Muscle of back (tissue), 3 donors: ENCODE measurements at regions not wholly inside any gene's neighbourhood (a gene's known extent, or its start where the extent isn't known, plus 50 kb on each side); places are given as distances from the start of the nearest gene placed in this dataset.
A peak's percentile ranks its signal among the peaks of the same experiment; 100 is the strongest.

ENCODE experiments used
- DNase-seq, 3 donors: peaks; one replicate each; pipeline versions ENCODE4 v3.0.0 to v3.0.0-alpha.2; 2013

DNA sequence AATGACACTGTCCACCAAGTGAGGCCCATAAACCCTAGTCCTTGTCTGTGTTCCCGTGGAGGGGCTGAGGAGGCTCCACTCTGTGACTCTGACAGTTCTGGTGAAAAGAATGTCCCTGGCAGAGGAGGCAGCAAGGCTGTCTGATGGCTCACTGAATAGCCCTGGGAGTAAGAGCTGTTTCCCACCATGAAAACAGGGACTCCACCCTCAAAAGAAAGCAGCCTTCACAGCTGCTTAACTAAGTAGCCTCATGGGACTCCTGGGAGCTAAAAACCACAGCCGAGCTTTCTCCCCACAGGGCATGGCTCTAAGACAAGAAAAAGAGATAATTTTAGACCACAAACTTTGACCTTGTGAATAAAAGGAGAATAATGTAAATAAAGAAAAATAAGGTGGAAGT lies 135.1 kb upstream of the FRY start:
- peak in 1 of 3 donors; percentile 60 for DNase-seq

DNA sequence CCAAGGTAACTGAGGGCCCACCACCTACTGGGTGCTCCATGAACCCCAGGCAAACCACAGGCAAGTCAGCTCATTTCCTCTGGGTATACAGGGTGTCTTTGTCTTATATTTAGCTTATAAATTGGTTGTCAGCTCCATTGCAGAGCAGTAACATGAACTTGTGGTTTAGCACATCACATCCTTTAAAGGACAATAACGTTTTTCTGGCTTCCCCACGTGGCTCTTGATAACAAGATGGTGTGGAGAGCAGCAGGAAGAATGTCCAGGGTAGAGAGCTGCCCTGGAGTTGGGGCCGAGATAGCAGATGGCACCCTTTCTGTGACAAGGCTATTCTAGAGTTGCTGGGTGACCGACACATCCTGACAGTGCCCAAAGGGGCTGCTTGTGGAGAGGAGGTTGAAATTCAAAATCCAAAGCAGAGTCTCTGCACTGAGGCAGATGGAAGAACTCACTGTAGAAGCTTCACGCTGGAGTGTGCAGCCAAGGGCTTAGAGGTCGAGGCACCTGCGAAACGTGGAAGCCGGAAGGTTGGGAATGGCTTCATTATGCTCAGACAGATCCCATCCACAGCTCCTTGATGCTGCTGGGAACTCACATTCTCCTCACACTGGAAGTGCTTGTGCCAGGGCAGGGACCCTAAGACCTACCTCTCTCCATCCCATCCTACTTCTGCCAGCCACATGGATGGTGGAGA lies 133.0 kb upstream of the FRY start:
- no peak for DNase-seq

DNA sequence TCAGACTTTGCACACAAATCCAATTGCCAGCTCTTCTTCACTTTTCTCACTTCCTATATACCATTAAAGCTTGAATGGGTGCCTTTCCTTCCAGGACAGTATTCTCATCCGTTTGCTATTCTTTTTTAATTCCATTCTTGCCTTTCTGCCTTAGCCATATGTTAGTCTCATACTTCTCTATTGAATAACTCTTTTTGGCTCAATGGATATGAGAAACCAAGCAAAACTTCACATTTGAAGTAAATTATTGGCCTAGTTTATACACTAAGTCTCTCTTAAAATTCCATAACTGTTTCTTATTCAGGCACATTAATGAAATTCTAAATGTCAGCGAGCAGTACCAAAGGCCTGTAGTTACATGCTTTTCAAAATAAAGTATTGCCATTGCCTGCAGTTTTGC lies 129.6 kb upstream of the FRY start:
- no peak for DNase-seq

DNA sequence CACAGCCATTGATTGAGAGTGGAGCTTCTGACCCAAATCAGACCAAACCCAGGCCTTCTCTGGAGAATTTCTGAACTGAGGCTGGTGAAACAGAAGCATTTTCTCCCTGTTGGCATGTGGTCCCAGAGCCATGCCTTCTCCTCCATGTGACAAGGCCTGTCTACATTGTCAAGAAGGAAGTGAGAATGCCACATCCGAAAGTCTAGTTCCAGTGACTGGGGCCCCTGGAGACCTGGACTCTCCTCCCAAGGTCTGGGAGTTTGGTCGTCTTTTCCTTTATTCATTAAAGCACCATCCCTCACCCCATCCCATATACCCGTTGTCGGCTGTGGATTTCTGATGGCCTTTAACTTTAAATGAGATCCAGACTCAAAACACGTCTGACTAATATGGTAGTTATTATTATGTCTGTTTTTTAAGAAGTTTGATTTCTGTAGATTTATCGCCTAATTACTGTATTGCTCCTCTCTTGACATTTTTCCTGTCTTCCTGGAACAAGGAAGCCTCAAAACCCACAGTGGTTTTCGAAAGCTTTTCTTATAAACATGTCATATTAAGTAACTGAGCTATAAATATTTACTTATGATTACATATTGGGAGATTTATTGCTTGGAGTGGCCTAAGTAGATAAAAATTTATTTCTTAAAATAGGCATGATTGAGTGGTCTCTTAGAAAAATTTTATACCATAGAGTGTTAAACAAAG lies 128.3 kb upstream of the FRY start:
- no peak for DNase-seq

DNA sequence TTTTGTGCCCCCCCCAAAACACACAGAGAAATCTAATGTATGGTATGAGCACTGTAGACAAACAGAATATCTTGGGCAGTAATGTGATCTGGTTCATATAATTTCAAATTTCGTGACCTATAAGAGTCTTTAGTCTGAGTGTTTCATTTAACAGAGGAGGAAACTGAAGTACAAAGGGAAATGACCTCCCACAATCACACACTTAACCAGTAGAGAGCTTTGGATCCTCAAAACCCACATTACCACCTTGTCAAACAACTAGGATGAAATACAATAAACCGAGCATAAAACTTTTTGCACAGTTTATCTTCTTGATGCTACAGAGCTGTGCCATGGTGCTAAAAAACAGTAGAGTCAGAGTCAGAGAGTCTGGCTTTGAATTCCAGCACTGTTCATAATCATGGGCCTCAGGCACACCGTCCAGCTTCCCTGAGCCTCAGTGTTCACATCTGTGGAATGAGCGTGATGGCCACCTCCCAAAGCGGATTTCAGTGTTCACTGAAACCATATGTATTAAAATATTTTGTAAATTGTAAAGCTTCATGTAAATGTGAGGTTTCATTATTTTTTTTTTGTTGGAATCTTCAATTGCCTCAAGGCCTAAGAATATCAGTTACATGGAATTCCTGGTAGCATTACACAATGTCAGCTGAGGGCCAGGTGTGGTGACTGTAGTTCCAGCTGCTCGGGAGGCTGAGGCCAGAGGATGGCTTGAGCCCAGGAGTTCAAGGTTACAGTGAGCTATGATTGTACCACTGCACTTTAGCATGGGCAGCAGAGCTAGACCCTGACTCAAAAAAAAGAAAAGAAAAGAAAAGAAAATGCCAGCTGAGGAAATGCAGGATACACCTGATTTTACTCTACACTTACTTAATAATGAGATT lies 126.4 kb upstream of the FRY start:
- no peak for DNase-seq

DNA sequence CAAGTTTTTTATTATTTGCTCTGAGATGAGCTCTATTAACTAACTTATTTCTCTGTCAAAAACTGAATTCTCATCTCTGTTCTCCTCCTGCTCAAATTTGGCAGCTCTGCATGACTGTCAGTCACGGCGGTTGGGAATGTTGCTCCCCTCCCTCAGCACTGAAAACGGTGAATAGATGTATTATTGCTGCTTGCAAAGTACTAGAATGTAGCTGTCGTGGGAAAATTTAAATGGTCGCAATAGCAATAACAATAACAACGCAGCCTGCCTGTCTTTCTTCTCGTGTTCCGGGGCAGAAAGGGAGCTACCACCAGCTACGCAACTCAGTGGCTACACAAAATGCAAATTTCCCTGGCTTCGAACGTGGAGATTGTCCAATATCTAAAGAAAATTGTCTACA lies 125.6 kb upstream of the FRY start:
- DNase-seq = no peak

DNA sequence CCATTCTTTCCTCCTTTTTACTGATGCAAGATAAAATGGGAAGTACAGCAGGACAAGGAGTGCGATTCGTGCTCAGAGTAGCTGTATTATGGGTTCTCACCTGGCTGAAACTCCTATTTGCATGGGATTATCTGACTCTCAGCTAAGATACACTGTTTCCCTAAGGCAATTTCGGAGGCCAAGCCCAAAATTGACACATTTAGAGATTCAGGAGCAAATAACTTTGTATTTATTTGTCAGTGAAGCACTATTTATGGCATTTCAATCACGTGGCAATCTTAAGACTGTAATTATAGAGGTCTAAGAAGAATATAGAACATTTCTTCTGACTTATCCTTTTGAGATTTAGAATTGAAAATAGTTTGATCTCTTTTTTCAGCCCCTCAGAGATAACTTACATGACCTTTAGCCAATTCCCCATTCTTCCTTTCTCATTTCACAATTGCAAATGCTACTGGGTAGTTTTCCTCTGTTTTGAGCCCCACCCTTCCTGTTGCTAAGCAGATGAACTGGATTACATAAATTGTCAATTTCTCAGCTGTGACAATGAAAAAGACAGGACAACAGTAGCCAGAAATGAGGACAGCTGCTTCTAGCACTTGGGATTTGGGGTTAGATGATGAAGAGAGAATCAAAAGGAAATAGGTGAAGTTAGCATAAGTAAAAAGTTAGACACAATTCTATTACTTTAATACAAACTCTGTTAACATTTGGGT lies 122.7 kb upstream of the FRY start:
- DNase-seq = peak in 2 of 3 donors; percentile 26 to 63

DNA sequence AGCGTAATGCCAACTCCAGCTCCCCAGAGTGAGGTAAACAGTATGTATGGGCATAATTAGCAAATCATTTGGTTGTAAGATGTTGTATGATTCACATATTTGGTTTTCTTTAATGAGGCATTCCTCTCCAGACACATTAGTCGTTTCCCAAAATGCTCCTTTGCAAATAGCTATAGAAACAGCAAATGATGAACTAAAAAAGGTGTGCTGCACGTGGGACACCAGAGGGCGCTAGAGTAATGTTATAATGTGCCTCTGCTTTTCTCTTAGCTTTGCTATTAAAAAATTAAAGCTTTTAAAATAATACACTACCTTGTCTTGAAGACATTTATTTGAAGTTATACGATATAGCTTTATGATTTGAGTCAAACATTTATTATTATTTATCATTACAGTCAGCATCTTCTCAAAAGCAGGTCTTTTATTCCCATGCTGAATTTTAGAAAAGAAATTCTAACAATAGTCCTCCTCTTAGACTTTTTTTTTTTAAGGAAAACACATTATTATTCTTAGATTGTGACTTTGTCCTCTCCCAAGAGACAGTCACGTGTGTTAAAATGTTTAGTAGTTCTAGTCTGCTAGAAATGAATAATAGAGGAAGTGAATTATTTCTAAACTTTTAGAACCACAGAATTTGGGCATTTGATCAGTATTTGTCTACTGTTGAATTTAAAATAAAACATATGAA lies 121.6 kb upstream of the FRY start:
- DNase-seq = peak; percentile 67 to 84 (median 81)

DNA sequence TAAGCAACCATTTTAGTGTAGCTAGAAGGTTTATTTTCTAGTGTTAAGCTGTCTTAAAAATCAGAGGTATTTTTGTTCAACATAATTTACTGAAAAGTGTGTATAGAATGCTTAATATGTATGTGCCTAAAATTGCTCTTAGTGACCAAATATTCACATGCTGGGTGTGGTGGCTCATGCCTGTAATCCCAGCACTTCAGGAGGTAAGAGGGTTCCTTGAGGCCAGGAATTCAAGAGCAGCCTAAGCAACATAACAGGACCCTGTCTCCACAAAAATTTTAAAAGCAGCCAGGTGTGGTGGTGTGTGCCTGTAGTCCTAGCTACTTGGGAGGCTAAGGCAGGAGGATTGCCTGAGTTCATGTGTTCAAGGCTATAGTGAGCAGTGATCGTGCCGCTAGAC lies 120.9 kb upstream of the FRY start:
- no peak for DNase-seq

DNA sequence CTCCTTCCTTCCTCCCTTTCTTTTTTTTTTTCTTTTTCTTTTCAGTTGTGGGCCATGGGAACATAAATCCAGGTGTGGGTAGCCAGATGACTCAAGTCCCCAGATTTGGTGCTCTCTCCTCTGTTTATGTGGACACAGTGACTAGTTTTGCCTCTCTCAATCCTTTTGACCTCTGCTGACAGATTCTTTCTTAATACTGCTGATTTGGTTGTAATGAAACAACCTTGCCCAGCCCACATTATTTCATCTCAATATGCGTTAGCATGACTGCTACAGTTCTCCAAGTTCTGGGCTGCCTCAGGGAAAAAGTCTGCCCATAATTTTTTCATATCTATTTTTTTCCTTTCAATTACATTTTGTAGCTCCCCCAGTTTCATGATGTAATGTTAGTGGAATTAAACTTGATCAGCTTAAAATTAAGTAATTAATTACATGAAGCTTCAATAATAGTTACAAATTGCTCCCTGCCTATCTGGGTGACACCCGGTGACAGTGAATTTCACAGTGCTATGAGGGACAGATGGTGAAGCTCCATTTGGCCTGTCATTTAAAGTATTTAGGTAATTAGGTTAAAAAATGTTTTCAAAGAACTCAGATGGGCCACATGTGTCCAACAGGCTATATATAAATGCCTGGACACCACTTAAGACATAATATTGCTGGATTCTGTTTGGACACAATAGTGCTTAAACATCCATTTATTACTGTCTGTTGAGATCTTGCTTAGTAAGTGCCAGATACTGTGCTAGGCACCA lies 118.8 kb upstream of the FRY start:
- DNase-seq = no peak

DNA sequence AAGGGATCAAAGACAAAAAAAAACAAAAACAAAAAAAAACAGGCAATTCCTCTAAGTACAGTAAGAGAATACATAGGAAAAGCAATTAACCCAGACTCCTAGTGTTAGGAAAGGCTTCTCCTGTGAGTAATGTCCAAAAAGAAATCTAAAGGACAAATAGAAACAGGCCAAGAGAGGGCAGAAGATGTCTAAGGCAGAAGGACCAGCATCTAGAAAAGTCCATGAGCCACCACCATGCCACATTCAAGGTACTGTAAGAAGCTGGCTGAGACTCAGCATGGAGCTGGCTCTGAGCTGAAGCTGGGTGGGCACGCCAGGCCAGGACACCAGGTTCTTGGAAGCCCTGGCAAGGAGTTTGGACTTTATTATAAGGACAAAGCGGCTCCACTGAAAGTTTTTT lies 118.1 kb upstream of the FRY start:
- DNase-seq = no peak

DNA sequence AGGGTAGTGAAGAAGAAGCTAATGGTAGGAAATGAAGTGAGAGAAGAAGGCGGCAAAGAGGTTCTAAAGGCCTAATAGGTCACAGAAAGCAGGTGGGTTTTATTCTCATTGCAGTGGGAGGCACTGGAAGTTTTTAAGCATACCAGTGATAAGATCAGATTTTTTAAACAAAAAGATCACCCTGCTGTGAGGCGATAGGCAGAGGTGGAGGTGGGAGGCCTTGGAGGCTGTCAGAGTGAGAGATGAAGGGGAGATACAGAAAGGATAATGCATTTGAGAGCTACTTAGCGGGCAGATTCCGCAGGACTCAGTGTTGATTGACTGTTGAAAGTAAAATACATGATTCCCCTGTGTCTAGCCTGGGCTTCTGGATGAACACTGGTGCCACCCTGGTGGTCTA lies 116.7 kb upstream of the FRY start:
- no peak for DNase-seq

DNA sequence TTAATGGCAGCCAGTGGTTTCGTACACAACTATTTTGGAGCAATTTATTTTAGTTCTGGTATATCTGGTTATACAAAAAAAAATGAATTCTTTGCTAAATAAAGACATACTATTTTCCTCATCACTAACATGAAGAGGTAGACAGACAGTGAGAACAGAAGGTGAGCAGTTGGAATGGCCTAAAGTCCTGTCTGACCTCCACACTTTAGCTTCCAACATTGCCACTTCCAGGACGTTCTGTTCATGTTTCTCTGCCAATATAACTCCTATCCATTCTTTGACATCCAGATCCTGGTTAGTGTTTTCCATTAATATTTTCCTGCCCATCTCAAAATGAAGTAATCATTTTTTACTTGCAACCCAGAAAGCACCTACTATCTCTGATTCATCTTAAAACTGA lies 112.9 kb upstream of the FRY start:
- no peak for DNase-seq

DNA sequence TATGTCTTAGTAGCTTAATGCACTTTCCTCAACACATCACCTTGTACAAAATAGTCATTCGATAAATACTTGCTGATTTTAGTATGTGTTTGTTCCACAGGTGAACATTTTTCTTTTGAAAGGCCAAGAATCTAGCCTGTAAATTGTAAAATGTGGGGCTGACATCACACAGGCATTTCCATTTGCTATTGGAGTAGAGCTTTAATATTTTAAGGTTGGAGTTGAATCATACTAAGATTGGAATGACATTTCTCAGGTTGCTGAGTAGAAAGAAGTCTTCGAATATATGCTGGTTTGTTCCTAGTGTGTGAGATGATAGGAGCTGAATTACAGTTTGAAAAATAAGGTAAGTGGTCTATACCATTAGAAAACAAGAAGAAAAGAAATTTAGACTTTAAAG lies 112.3 kb upstream of the FRY start:
- no peak for DNase-seq

DNA sequence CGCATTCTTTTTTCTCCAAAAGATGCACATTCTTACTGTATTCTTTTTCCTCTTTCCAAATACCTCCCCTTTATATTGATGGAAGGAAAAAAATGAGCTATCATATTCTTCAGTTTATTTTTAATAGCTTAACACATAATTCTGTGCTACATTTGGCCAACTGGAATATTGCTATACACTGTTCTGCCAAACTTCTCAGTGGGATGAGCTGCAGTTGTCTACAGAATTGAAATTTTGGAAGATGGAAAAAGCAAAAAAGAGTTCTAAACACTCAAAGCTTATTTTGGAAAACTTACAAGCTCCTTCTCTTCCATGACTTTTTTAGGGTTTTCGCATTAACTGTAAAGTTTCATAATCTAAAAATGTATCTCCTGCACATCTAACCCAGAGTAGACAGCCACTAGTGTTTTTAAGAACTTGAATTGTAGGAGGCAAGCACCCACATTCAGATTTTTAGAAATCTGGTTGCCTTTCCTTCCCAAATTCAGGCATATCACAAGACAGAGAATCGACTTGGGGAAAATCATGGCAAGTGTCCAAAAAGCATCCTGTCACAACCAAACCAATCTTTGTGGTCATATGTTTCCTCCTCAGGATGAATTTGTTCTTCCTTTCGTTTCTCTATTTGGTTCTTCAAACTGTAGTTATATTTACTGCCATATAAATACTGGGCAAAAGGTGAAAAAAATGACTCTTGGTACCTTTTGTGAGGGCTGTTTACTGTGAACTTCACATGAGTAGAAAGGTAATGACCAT lies 111.4 kb upstream of the FRY start:
- peak; percentile 14 to 44 (median 27) for DNase-seq

DNA sequence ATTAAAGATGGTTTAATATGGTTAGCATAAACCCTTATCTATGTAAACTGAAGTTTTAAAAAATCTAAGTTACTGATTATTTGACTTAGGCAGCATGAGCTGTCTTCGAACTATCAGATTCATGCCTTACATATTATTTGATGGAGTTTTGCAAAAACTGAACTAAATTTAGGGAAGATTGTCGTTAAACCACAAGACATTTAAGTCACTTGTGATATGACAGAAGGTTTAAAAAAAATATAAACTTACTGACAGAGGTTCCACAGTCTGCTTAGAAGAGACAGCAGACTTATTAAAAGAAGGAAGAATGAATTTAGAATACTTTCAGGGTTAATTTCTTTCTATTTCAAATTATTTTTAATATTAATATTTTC lies 110.9 kb upstream of the FRY start:
- DNase-seq = no peak

DNA sequence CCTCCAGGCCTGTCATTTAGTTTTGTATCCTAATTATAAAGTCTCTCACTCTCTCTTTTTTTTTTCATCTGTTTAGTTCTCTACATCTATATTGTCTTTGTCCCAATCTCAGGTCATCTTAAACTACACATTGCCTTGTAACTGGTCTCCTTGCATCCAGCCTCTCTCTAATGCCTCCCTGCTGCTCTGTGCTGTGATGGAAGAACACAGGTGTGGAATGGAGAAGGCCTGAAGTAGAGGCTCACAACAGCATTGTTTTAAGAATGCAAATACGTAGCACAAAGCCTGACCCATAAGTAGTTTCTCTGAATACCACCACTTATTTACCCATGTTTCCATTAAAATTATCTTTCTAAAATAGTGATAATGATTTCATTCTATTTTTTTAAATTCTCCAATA lies 108.8 kb upstream of the FRY start:
- no peak for DNase-seq

DNA sequence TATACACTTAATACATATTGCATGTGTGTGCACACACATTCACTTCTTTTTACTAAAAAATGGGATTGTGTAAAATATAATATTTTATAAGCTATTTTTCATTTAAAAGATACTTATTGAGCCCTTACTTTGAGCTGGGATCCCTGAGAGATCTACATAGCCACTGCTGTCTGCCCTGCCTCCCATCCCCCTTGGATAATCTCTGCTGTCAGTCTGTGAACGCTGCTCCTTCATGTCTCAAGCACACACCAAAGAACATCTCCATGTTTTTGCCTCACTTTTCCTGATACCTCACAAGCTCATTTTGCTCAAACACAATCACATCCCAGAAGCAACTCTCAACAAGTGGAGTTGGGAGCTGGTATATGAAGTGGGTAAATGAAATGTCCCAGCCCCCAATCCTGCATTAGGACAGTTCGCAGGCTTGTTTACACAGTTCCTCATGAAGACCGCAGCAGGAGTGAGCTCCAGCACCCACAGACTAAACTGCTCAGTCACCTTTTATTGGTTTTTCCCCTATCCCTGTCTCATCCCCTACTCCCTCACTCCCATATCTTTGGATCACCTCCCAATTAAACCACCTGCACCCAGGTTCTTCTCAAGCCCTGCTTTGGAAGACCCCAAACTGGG lies 108.3 kb upstream of the FRY start:
- no peak for DNase-seq

DNA sequence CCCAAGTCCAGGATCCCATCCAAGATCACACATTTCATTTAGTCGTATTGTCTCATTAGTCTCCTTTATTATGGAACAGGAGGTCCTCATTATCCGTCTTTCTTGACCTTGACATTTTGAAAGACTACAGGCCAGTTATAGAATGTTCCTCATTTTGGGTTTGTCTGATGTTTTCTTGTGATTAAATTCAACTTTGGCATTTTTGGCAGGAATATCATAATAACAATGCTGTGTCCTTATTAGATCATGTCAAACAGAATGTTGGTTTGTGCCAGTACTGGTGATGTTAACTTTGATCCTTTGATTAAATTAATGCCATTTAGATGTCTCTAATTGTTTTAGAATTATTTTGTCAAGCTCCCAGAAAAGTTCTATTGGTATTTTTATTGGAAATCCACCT lies 106.5 kb upstream of the FRY start:
- DNase-seq = no peak

DNA sequence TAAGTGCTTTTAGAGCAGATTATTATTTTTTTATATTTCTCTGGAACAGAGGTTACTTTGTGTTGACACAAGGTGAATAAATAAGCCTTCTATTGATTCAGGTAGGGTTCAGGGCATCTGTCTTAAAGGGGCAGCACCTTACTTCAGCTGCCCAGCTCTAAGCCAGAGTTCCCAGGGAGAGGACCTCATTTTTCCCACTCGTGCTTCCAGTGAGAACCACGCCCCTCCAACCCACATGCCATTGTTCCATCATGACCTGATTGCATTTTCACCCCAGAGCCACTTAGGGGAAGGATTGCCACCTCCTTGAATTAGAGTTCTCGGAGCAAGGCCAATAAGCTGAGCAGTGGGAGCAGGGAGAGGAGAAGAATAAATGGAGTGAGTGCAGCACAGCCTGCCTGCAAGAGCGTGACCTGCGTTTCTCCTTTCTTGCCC lies 104.3 kb upstream of the FRY start:
- no peak for DNase-seq
